GM12872 (cell line): ENCODE measurements at regions not wholly inside any gene's neighbourhood (a gene's known extent, or its start where the extent isn't known, plus 50 kb on each side); places are given as distances from the start of the nearest gene placed in this dataset.

Source experiments
- CTCF ChIP-seq: IDR thresholded peaks from 3 replicates; pipeline ENCODE4 v1.5.1; 2011; ENCODE audit warnings: low read depth, mild to moderate bottlenecking, low read length, moderate library complexity; ENCODE audit not compliant: insufficient read depth

- no peak for TF ChIP-seq CTCF
These were observed 61.7 kb upstream of the MGMT start for GRCh38 chr10:129405389-129405788.

GRCh38 chr10:129410688-129411392 is 56.2 kb upstream of the MGMT start:
- TF ChIP-seq CTCF, result no peak

- TF ChIP-seq CTCF, result no peak
These were observed 55.7 kb upstream of the MGMT start for GRCh38 chr10:129411393-129411705.

- TF ChIP-seq CTCF, result no peak
These were observed 55.3 kb upstream of the MGMT start for GRCh38 chr10:129411772-129412171.

GRCh38 chr10:129413024-129413423 is 54.0 kb upstream of the MGMT start:
- no peak for TF ChIP-seq CTCF

DNA sequence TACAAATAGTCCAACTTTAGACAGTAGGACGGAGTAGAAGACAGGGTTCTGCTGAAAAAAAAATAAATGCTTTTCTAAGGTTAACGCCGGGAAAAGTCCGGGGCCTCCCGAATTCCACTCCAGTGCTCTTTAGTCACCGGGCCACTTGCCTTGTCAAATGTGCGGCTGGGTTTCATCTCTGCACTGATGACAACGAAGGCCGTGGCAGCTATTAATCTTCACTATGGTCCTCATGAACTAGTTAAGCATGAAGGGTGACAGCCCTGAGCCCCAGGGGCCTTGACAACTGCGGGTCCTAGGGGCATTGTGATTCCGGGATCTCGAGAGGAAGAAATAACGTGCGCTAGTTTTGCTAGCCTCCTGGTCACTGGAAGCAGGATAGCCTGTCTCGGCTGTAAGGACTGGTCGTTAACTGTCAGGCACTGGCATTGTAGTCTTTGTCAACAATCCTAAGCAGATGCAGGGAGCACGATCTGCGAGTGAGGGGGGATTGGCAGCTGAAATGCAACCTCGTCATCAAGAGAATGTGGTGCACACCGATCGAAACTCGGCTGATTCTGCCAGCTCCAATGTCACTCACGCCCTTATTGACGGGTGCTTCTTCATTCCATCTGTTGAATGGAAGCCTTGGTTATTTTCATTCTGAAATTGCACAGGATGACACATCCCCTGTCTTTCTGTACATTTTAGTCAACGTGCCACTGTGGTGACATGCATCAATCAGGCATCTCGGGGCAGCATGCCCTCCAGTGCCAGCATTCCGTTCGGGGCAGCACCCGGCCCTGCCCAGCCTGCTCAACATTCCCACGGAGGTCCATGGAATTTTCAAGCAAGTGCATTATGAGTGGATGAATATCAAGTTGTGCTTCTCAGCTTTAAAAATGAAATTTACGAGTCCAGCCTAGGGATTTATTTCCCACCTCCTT is 51.6 kb upstream of the MGMT start:
- TF ChIP-seq CTCF, result no peak

DNA sequence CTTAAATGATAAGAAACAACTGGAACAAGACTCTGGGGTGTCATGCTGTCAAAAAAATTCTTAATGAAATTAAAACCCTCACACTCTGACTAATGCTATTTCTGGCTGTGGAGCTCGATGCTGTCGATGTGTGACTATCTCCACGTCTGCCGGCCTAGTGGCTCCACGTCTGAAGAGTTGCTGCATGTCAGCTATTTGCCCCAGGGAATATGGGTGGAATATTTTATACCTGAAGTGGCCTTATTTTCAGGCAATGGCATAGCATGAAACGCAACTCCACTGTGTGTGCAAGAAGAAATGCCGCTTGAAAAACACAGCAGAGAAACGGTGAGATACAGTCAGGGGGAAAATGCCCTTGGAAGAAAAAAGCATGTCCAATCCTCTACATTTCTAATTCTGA is 50.9 kb upstream of the MGMT start:
- no peak for TF ChIP-seq CTCF
